ENCODE measurements at regions not wholly inside any gene's neighbourhood (a gene's known extent, or its start where the extent isn't known, plus 50 kb on each side); places are given as distances from the start of the nearest gene placed in this dataset.
"Not testable (repeated sequence)": the region's sequence is repeated elsewhere in the genome, so short reads cannot be mapped to it uniquely, and the experiment has no call there.

GRCh38 chr2:9708683-9709538, 78.1 kb upstream of the YWHAQ start:
- no peak for DNase-seq (ENCODE audit: low read depth)

- no peak for DNase-seq (ENCODE audit: low read depth)
Measured at GRCh38 chr2:9709539-9710285, 78.9 kb upstream of the YWHAQ start.

GRCh38 chr2:9710311-9710710, 79.5 kb upstream of the YWHAQ start:
- no peak for DNase-seq (ENCODE audit: low read depth)

- DNase-seq (ENCODE audit: low read depth): no peak
Measured at GRCh38 chr2:9712263-9712662, 81.5 kb upstream of the YWHAQ start.

GRCh38 chr2:9714630-9715214, 83.9 kb upstream of the YWHAQ start:
- DNase-seq (ENCODE audit: low read depth): no peak

- DNase-seq (ENCODE audit: low read depth): no peak
Measured at GRCh38 chr2:9715238-9715637, 84.4 kb upstream of the YWHAQ start.

GRCh38 chr2:9717886-9718451, 87.2 kb upstream of the YWHAQ start:
- DNase-seq (ENCODE audit: low read depth): no peak

GRCh38 chr2:9720352-9721093, 89.7 kb upstream of the YWHAQ start:
- DNase-seq (ENCODE audit: low read depth): no peak

- DNase-seq (ENCODE audit: low read depth): no peak
Measured at GRCh38 chr2:9721344-9721743, 90.5 kb upstream of the YWHAQ start.

GRCh38 chr2:9722451-9722850, 91.7 kb upstream of the YWHAQ start:
- DNase-seq (ENCODE audit: low read depth): no peak

- DNase-seq (ENCODE audit: low read depth): no peak
Measured at GRCh38 chr2:9724565-9724964, 93.8 kb upstream of the YWHAQ start.

GRCh38 chr2:9725106-9725505, 94.3 kb upstream of the YWHAQ start:
- DNase-seq (ENCODE audit: low read depth): no peak

- DNase-seq (ENCODE audit: low read depth): not testable (repeated sequence)
Measured at GRCh38 chr2:9726016-9726415, 95.2 kb upstream of the YWHAQ start.

GRCh38 chr2:9730523-9730922, 99.7 kb upstream of the YWHAQ start:
- not testable (repeated sequence) for DNase-seq (ENCODE audit: low read depth)

- DNase-seq (ENCODE audit: low read depth): no peak
Measured at GRCh38 chr2:9732824-9733223, 102.0 kb upstream of the YWHAQ start.

GRCh38 chr2:9734308-9734707, 103.5 kb upstream of the YWHAQ start:
- DNase-seq (ENCODE audit: low read depth): no peak

- no peak for DNase-seq (ENCODE audit: low read depth)
Measured at GRCh38 chr2:9735335-9735734, 104.5 kb upstream of the YWHAQ start.

- DNase-seq (ENCODE audit: low read depth): no peak
Measured at GRCh38 chr2:9736021-9736420, 105.2 kb upstream of the YWHAQ start.

- DNase-seq (ENCODE audit: low read depth): no peak
Measured at GRCh38 chr2:9737053-9737875, 106.0 kb upstream of the TAF1B start.

GRCh38 chr2:9738062-9738461, 105.2 kb upstream of the TAF1B start:
- DNase-seq (ENCODE audit: low read depth): no peak
